ENCODE measurements at regions not wholly inside any gene's neighbourhood (a gene's known extent, or its start where the extent isn't known, plus 50 kb on each side); places are given as distances from the start of the nearest gene placed in this dataset.
"Not testable (repeated sequence)": the region's sequence is repeated elsewhere in the genome, so short reads cannot be mapped to it uniquely, and the experiment has no call there.

GRCh38 chr5:35561396-35561795 lies 56.3 kb upstream of the SPEF2 start:
- no peak for ATAC-seq

GRCh38 chr5:35557748-35558147 lies 59.9 kb upstream of the SPEF2 start:
- ATAC-seq, result no peak

- no peak for ATAC-seq
Observed at GRCh38 chr5:35557199-35557598, 60.5 kb upstream of the SPEF2 start.

DNA sequence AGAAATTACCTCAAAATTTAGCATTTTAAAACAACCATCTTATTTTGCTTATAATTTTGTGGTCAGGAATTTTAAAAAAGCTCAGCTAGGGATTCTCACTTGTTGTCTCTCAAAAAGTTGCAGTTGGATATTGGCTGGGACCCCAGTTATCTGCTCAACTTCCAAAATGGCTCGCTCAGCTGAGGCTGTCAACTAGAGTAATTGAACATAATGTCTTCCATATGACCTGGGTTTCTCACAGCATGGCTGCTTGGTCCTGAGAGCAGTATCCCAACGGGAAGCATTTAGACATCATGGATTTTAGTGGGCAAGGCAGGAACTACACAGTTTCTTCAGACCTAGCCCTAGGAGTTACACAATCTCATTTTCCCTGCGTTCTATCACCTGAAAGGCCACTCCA lies 63.6 kb upstream of the SPEF2 start:
- no peak for ATAC-seq

DNA sequence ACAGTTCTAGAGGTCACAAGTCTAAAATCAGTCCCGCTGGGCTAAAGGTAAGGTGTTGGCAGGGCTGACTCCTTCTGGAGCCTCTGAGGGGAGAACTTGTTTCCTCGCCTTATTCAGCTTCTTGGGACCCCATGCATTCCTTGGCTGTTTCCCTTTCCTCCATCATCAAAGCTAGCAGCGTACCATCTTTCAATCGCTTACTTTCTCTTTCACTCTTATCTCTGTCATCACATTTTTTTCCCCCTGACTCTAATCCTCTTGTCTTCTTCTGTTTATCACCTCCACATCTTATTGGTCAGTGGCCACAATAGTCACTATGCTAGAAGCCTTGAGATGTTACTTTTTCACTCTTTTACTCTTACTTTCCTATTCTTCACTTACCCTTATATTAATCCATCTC lies 72.5 kb upstream of the SPEF2 start:
- ATAC-seq, result no peak

GRCh38 chr5:35543408-35543807 lies 74.3 kb upstream of the SPEF2 start:
- ATAC-seq, result no peak

- ATAC-seq, result no peak
Observed at GRCh38 chr5:35540002-35540401, 77.7 kb upstream of the SPEF2 start.

DNA sequence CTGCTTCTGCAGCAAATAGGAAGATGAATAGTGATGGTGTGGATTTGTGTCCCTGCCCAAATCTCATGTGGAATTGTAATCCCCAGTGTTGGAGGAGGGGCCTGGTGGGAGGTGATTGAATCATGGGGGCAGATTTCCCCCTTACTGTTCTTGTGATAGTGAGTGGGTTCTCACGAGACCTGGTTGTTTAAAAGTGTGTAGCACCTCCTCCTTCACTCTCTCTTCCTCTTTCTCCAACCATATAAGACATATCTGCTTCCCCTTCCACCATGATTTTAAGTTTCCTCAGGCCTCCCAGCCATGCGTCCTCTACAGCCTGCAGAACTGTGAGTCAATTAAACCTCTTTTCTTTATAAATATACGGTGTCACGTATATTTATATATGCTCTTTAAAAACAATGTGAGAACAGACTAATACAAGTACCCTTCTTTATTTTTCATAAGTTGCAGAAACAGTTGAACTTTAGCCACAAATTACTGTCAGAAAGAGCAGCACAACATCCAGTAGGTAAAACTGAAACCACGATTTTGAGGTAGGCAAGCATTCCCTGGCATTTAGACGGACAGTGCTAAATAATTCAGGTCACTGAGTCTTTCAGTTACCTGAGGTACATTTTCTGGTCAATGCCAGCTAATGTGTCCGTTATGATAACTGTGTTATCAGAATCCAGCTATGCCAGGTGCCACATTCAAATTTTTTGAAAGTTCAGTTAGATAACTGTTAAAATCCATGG lies 79.3 kb upstream of the SPEF2 start:
- no peak for ATAC-seq

GRCh38 chr5:35533156-35533555 lies 84.5 kb upstream of the SPEF2 start:
- no peak for ATAC-seq

GRCh38 chr5:35531553-35531952 lies 86.1 kb upstream of the SPEF2 start:
- ATAC-seq, result not testable (repeated sequence)

GRCh38 chr5:35518104-35518503 lies 99.6 kb upstream of the SPEF2 start:
- no peak for ATAC-seq

DNA sequence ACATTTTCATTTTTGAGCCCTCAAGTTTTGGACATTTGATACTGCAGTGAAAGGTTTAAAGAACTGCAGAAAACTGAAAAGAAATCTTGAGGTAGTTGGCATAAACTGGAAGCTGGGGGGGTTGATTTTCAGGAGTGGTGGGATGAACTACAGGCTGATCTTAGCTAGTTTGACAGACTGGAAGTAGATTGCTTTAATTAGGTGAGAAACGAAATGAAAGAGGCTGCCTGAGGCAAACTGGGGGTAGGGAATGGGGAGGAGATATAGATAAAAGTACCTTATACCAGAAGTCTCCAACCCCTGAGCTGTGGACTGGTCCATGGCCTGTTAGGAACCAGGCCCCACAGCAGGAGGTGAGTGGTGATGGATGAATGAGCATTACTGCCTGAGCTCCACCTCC lies 101.4 kb upstream of the SPEF2 start:
- ATAC-seq, result no peak

GRCh38 chr5:35513612-35514011 lies 104.1 kb upstream of the SPEF2 start:
- no peak for ATAC-seq

DNA sequence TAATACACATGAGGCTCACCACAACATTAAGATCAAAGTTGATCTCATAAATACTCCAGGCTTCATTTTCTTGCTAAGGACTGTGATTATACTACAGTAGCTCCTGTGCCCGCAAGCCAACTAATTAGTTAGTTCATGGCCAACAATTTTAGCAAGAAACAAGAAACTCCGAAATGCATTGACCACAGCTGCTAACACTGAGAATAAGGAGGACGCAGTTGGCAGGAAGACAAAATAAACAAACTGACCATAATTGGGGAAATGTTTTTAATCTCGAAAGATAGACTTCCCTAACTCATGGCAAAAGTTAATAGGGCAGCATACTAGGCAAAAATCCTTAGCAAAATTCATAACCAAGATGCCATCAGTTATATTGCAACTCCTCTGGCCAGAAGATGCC lies 115.5 kb upstream of the SPEF2 start:
- no peak for ATAC-seq

DNA sequence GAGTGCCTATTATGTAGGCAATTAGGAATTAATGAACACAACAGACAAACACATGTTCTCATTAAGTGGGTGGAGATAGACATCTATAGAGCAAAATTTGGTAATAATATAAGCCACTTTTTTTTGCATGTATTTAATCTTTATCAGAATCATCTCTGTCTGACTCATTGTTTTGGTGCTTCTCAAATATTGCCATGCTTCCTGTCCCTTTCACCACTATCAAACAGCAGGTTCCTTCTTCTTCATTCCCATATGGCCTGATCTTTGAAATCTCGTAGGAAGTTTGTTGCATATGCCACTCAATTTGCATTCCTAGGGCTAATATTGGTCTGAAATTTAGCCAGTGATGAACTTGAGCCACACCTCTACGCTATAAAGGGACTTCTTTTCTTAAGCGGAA lies 128.9 kb upstream of the SPEF2 start:
- ATAC-seq, result no peak

GRCh38 chr5:35488055-35488454 lies 129.6 kb upstream of the SPEF2 start:
- no peak for ATAC-seq

DNA sequence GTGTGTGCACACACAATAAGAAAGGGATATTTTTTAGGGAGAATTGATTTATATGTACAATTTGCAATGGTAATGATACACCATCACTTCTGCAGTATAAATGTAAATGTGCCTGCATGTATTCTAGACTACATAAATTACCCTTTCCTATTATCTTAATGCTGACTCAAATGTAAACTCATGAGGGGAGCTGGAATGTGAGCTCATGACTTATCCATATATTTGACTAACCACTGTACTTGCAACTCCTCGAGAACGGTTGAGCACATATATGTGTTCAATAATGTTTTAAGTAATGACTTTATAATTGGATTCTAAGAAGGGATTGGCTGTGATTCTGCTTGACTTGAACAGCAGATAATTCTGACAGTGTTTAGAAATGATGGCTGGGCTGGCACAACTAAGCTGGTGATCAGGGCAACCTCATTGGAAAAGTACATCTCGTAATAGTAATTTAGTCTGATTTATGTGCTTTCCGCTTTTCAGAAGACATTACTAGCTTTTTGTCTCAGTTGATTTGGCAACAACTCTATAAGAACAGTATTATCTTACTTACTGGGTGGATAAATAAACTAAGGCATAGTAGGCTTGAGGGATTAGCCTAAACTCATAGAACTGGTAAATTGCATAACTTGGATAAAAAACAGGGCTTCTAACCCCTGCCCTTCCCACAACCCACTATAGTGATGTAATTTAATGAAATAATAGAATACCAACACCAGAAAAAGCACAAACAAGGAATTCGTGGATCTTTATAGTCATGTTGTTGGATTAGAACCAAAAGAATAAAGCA lies 130.2 kb upstream of the SPEF2 start:
- ATAC-seq, result peak; percentile 90

DNA sequence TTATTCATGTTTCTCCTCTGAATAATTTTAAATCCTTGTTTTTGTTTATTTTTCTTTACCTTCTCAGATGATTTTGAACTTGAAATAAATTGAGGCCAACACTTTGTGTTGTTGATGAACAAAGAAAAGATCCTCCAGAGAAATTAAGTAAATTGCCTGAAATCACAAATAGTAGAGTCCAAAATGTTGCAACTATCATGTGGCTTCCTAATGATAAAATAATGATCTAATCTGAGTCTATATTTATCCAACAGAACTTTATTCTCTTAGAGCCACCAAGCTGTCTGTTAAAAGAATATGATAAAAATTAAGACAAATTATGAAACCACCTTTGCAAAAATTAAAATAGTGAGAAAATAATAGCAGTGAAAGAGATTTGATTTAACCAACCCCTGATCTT lies 132.2 kb upstream of the SPEF2 start:
- no peak for ATAC-seq

GRCh38 chr5:35484241-35484640 lies 133.4 kb upstream of the SPEF2 start:
- no peak for ATAC-seq

- ATAC-seq, result no peak
Observed at GRCh38 chr5:35483780-35484179, 133.9 kb upstream of the SPEF2 start.

- ATAC-seq, result no peak
Observed at GRCh38 chr5:35483191-35483590, 134.5 kb upstream of the SPEF2 start.

GRCh38 chr5:35482167-35482755 lies 135.4 kb upstream of the SPEF2 start:
- no peak for ATAC-seq

DNA sequence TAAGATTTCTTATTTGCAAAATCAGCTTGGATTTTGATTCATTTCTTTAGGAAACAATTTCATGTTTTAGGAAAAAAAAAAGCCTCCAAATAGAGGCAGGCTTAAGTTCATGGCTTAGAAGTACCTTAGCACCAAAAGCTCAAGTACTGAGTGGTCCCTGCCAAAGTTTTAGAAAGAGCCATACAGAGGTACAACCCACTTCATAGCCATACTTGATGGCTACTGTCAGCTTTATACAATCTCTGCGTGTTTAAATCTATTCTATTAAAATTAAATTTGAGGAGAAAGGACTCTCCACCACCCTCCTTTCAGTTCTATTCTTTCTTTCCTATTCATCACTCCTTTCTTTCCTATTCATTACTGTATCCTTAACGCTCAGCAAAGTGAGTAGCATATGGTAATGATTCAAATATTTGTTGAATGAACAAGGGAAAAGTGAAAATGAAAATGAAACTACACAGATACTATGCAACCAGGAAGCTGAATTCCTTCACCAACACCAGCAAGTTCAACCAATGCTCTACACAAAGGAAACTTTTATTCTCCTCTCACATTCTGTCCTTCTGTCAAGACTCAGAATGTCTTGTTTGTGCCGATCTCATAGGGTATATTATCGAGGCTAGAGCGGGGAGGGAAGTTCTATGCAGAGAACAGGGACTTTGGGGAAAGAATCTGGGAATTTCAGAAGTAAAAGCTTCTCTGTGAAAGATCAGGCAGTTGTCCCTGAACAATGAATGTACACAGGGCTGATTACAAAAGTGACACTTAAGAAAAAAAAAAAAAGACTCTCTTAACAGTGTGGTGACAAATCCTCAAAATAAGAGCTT lies 138.6 kb upstream of the SPEF2 start:
- peak; percentile 47 for ATAC-seq

Measured in esophagus mucosa (tissue), 1 donor.